Endodermal cell (in vitro differentiated cells): ENCODE measurements at regions not wholly inside any gene's neighbourhood (a gene's known extent, or its start where the extent isn't known, plus 50 kb on each side); places are given as distances from the start of the nearest gene placed in this dataset.
A peak's percentile ranks its signal among the peaks of the same experiment; 100 is the strongest.

Experiments used
- DNase-seq: peaks from one replicate; pipeline ENCODE4 v3.0.0-alpha.2; 2017
- H3K27ac ChIP-seq: 2 replicates; pipeline ENCODE4 v1.5.1; 2013; ENCODE audit warnings: mild to moderate bottlenecking, low read depth, low read length, moderate library complexity
- H3K27me3 ChIP-seq: 2 replicates; pipeline ENCODE4 v1.6.1; 2013; ENCODE audit warnings: mild to moderate bottlenecking, low read length, moderate library complexity; ENCODE audit not compliant: insufficient read depth, control insufficient read depth, poor library complexity, severe bottlenecking
- H3K36me3 ChIP-seq: 2 replicates; pipeline ENCODE4 v1.7.0; 2013; ENCODE audit warnings: mild to moderate bottlenecking, low read length, moderate library complexity; ENCODE audit not compliant: control insufficient read depth, insufficient read depth
- H3K4me1 ChIP-seq: one replicate; pipeline ENCODE4 v1.7.0; 2013; ENCODE audit warnings: low read length; ENCODE audit not compliant: control insufficient read depth, insufficient read depth
- H3K4me3 ChIP-seq: 2 replicates; pipeline ENCODE4 v1.5.1; 2013; ENCODE audit warnings: mild to moderate bottlenecking, low read length, moderate library complexity
- H3K9ac ChIP-seq: 2 replicates; pipeline ENCODE4 v1.6.1; 2013; ENCODE audit warnings: mild to moderate bottlenecking, low read length, moderate library complexity; ENCODE audit not compliant: poor library complexity, severe bottlenecking; ENCODE audit errors: extremely low read depth
- H3K9me3 ChIP-seq: 2 replicates; pipeline ENCODE4 v1.6.1; 2013; ENCODE audit warnings: mild to moderate bottlenecking, low read length, moderate library complexity; ENCODE audit not compliant: control insufficient read depth
- H3K27ac Mint-ChIP-seq: 2 replicates; pipeline ENCODE4 v1.8.0; 2020; ENCODE audit warnings: mixed read lengths
- H3K27me3 Mint-ChIP-seq: 2 replicates; pipeline ENCODE4 v1.8.0; 2021; ENCODE audit warnings: mild to moderate bottlenecking, mixed read lengths; ENCODE audit not compliant: insufficient read depth
- H3K36me3 Mint-ChIP-seq: 2 replicates; pipeline ENCODE4 v1.8.0; 2020; ENCODE audit warnings: low read depth, mixed read lengths
- H3K4me1 Mint-ChIP-seq: 2 replicates; pipeline ENCODE4 v1.8.0; 2020; ENCODE audit warnings: mixed read lengths
- H3K4me3 Mint-ChIP-seq: 2 replicates; pipeline ENCODE4 v1.8.0; 2020; ENCODE audit warnings: mild to moderate bottlenecking, moderate library complexity, mixed read lengths
- H3K9me3 Mint-ChIP-seq: 2 replicates; pipeline ENCODE4 v1.8.0; 2020; ENCODE audit warnings: mild to moderate bottlenecking, mixed read lengths
- WGBS, 2 experiments: methylation state at CpG; one replicate each; pipeline versions ENCODE4 v1.1.5 to v1.1.7; 2013; ENCODE audit warnings: missing lambda C conversion rate in 2 of 2, mixed read lengths in 1 of 2; ENCODE audit not compliant: insufficient coverage in 1 of 2, insufficient read length in 1 of 2; 5-methylcytosine and 5-hydroxymethylcytosine counted together
- TF ChIP-seq, protein P1 (sequence below): fragments of 200-600 bp; sonication (generic); conservative IDR thresholded peaks from 2 replicates; pipeline ENCODE4 v1.5.0; 2021; ENCODE audit warnings: antibody characterized with exemption, mild to moderate bottlenecking

DNA sequence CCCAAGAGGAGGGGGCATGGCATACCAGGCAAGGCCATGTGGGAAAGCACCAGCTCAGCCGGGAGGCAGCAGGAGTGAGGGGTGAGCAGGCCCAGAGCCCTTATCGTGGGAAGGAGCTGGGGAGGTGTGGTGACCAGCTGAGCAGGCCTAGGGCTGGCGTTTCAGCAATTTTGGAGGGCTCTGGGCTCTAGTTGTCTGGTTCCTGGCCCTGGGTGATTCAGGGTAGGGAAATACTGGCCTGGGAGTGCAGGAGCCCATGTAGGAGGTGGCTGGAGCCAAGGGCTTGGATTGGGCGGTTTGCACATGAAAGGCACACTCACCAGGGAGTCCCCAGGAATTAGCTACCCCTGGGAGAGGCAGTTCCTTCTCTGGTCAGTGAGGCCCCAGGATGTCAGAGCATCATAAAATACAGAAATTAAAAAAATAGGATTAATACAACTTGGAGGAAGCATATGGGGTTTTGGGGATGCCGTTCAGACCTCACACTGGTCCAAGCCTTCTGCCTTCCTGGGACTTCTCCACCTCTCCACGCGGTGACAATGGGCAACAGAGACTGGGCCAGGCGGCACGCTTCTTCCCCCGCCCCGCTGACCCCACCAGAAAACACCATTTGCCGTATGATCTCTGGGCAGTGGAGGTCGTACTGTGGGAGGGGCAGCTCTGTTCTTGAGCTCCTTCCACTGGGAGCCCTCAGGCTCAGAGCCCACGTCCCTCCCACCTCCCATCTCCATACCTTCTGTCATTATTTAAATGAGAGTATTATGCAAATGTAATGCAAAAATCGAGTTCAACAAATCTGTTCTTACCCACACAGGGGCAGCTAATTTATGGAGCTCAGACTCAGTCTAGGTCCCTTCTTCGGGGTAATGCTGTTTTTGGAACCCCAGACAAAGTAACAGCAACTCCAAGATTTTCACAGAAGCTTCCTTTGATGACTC lies 133.0 kb upstream of the FAM20C start:
- Histone ChIP-seq H3K4me1 (no peaks in the 10 kb centered on the region), H3K27me3 (no peaks in the 10 kb centered on the region), H3K4me3 (no peak overlapping the region), H3K9me3 (no peaks in the 10 kb centered on the region), H3K9ac (no peak overlapping the region), H3K27ac (no peak overlapping the region), H3K36me3 (no peaks in the 10 kb centered on the region)
- H3K27me3 Mint-ChIP-seq, result peaks cover 10% of the 10 kb centered on the region
- H3K4me3 Mint-ChIP-seq, result no peak overlapping the region
- H3K36me3 Mint-ChIP-seq, result no peaks in the 10 kb centered on the region
- H3K27ac Mint-ChIP-seq, result peak overlapping the region; percentile 55
- H3K4me1 Mint-ChIP-seq, result peaks cover 27% of the 10 kb centered on the region
- TF ChIP-seq, protein P1, sequence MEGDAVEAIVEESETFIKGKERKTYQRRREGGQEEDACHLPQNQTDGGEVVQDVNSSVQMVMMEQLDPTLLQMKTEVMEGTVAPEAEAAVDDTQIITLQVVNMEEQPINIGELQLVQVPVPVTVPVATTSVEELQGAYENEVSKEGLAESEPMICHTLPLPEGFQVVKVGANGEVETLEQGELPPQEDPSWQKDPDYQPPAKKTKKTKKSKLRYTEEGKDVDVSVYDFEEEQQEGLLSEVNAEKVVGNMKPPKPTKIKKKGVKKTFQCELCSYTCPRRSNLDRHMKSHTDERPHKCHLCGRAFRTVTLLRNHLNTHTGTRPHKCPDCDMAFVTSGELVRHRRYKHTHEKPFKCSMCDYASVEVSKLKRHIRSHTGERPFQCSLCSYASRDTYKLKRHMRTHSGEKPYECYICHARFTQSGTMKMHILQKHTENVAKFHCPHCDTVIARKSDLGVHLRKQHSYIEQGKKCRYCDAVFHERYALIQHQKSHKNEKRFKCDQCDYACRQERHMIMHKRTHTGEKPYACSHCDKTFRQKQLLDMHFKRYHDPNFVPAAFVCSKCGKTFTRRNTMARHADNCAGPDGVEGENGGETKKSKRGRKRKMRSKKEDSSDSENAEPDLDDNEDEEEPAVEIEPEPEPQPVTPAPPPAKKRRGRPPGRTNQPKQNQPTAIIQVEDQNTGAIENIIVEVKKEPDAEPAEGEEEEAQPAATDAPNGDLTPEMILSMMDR, result no peak
- no peaks in the 10 kb centered on the region for H3K9me3 Mint-ChIP-seq
- 61 to 72% methylated on average over 2 to 15 of the region's 16 CpGs for WGBS, 2 experiments
- DNase-seq, result peak; percentile 76

DNA sequence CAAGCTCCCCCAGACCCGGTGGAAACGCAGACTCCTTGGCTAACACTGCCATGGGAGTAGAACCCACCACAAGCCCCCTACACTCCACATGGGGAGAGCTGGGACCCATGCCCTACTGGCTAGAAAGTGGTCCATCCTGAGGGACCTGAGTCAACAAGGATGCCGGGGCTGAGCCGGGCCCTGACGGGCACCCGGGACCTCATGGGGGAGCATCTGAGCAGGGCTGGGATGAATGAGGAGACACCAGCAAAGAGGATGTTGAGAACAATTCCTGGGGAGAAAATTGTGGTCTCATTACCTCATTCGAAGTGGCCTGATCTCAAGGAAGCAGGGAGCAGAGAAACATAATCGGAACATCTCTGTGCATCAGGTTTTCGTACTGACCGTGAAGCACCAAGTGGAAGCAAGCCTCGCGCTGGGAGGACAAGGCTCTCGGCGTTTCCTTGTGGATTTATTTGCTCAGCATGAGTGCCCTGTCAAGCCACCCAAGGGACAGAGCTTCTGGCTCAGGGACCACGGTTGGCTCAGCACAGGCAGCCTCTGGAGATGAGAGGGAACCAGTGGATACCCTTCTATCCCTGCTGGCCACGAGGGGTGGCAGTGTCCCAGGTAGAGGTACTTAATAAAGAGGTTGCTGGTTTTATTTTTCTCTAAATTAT lies 132.2 kb upstream of the FAM20C start:
- Mint-ChIP-seq H3K27me3 (peaks cover 8% of the 10 kb centered on the region), H3K9me3 (no peaks in the 10 kb centered on the region)
- H3K4me3 ChIP-seq, result no peak overlapping the region

DNA sequence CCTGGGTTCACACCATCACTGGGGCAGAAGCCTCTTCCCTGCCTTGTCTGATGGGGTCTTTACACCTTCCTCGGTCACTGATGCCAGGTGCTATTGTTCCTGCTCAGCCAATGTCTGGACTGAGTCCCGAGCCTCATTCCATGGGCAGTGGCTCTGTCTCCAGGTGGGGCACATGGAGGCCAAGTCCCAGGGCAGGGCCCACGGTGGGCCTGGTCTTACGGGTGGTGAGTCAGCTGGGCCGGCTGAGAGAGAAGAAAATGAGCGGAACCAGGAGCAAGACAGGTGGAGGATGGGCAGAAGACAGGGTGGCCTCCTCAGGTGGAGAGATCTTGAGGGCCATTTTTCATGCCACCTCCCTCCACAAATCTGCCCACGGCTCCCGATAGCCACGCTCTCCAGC lies 131.7 kb upstream of the FAM20C start:
- no peak for DNase-seq
- Mint-ChIP-seq H3K9me3 (no peaks in the 10 kb centered on the region), H3K4me3 (no peak overlapping the region), H3K27ac (no peak overlapping the region), H3K36me3 (no peaks in the 10 kb centered on the region), H3K4me1 (peaks cover 24% of the 10 kb centered on the region), H3K27me3 (peaks cover 8% of the 10 kb centered on the region)
- TF ChIP-seq, protein P1, result no peak
- Histone ChIP-seq H3K27ac (no peak overlapping the region), H3K4me1 (no peaks in the 10 kb centered on the region), H3K9ac (no peak overlapping the region), H3K36me3 (no peaks in the 10 kb centered on the region), H3K4me3 (no peak overlapping the region), H3K9me3 (no peaks in the 10 kb centered on the region), H3K27me3 (no peaks in the 10 kb centered on the region)
- 90 to 100% methylated on average over 1 to 9 of the region's 9 CpGs for WGBS, 2 experiments

More for the DNA sequence above, 132.2 kb upstream of the FAM20C start:
- Mint-ChIP-seq H3K4me1 (peaks cover 27% of the 10 kb centered on the region), H3K4me3 (no peak overlapping the region), H3K27ac (no peak overlapping the region), H3K36me3 (no peaks in the 10 kb centered on the region)
- WGBS, 2 experiments, result 93 to 96% methylated on average over 6 to 16 of the region's 16 CpGs
- no peak for DNase-seq
- Histone ChIP-seq H3K9me3 (no peaks in the 10 kb centered on the region), H3K4me1 (no peaks in the 10 kb centered on the region), H3K36me3 (no peaks in the 10 kb centered on the region), H3K27ac (no peak overlapping the region), H3K9ac (no peak overlapping the region), H3K27me3 (no peaks in the 10 kb centered on the region)
- TF ChIP-seq, protein P1, result no peak
